GM21529 (cell line): ENCODE measurements at regions not wholly inside any gene's neighbourhood (a gene's known extent, or its start where the extent isn't known, plus 50 kb on each side); places are given as distances from the start of the nearest gene placed in this dataset.
"Not testable (repeated sequence)": the region's sequence is repeated elsewhere in the genome, so short reads cannot be mapped to it uniquely, and the experiment has no call there.

Experiments
- ATAC-seq: cut with Tn5 transposase; IDR thresholded peaks from one replicate; pipeline ENCODE4 v1.9.1; 2021; ENCODE audit not compliant: unreplicated experiment

GRCh38 chrX:94814216-94814615 lies 1140.2 kb downstream of the FAM133A start:
- ATAC-seq: no peak

GRCh38 chrX:94830717-94831116 lies 1156.7 kb downstream of the FAM133A start:
- no peak for ATAC-seq

- ATAC-seq: no peak
Observed at GRCh38 chrX:94831364-94831763, 1157.4 kb downstream of the FAM133A start.

- no peak for ATAC-seq
Observed at GRCh38 chrX:94834226-94834625, 1160.2 kb downstream of the FAM133A start.

- no peak for ATAC-seq
Observed at GRCh38 chrX:94850811-94851210, 1176.8 kb downstream of the FAM133A start.

GRCh38 chrX:94854251-94854650 lies 1180.2 kb downstream of the FAM133A start:
- ATAC-seq: no peak

- not testable (repeated sequence) for ATAC-seq
Observed at GRCh38 chrX:94862470-94862869, 1188.5 kb downstream of the FAM133A start.

- ATAC-seq: no peak
Observed at GRCh38 chrX:94871640-94872039, 1197.6 kb downstream of the FAM133A start.

- no peak for ATAC-seq
Observed at GRCh38 chrX:94901849-94902248, 1227.8 kb downstream of the FAM133A start.

GRCh38 chrX:94908171-94908570 lies 1234.2 kb downstream of the FAM133A start:
- ATAC-seq: no peak

GRCh38 chrX:94908648-94909047 lies 1234.6 kb downstream of the FAM133A start:
- ATAC-seq: no peak

GRCh38 chrX:94914235-94914634 lies 1240.2 kb downstream of the FAM133A start:
- no peak for ATAC-seq

- peak; percentile 63 for ATAC-seq
Observed at GRCh38 chrX:94932278-94932965, 1258.4 kb downstream of the FAM133A start.

- ATAC-seq: no peak
Observed at GRCh38 chrX:94936722-94937121, 1262.7 kb downstream of the FAM133A start.

- no peak for ATAC-seq
Observed at GRCh38 chrX:94937491-94937890, 1263.5 kb downstream of the FAM133A start.

- ATAC-seq: no peak
Observed at GRCh38 chrX:94942603-94943002, 1268.6 kb downstream of the FAM133A start.

- not testable (repeated sequence) for ATAC-seq
Observed at GRCh38 chrX:94946137-94946536, 1272.1 kb downstream of the FAM133A start.

GRCh38 chrX:94961730-94962129 lies 1287.7 kb downstream of the FAM133A start:
- no peak for ATAC-seq

- ATAC-seq: no peak
Observed at GRCh38 chrX:94977562-94977961, 1303.6 kb downstream of the FAM133A start.

- ATAC-seq: no peak
Observed at GRCh38 chrX:94977986-94978385, 1304.0 kb downstream of the FAM133A start.
